ENCODE measurements at regions not wholly inside any gene's neighbourhood (a gene's known extent, or its start where the extent isn't known, plus 50 kb on each side); places are given as distances from the start of the nearest gene placed in this dataset.
A peak's percentile ranks its signal among the peaks of the same experiment; 100 is the strongest.

DNA sequence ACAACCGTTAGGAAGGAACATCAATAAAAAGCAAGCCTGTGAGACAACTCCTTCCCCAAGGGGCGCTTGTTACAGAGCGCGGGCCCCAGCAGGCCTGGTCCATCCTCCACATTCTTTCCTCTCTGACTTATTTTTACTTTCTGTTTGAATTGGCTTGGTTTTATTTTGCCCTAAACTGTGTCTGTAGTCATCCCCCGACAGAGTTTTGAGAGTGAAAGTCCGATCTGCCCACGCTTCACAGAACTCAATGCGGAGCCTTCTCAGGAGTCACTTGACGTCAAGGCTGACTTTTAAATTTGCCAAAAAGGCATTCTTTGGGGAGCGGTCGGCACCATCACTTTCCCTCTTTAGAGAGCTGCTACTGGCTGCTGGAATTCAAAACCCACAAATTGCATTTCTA is 150.1 kb upstream of the KLF6 start:
- Histone ChIP-seq H3K4me3 (ENCODE audit: low read depth, low read length) (peak overlapping the region; percentile 3), H3K27me3 (ENCODE audit: control insufficient read depth, insufficient read depth, low read length) (no peaks in the 10 kb centered on the region), H3K36me3 (ENCODE audit: control insufficient read depth, insufficient read depth, low read length) (no peaks in the 10 kb centered on the region)
- DNase-seq (ENCODE audit: low read depth) (peak; percentile 70), FAIRE-seq (no peak)
- TF ChIP-seq, protein P1, sequence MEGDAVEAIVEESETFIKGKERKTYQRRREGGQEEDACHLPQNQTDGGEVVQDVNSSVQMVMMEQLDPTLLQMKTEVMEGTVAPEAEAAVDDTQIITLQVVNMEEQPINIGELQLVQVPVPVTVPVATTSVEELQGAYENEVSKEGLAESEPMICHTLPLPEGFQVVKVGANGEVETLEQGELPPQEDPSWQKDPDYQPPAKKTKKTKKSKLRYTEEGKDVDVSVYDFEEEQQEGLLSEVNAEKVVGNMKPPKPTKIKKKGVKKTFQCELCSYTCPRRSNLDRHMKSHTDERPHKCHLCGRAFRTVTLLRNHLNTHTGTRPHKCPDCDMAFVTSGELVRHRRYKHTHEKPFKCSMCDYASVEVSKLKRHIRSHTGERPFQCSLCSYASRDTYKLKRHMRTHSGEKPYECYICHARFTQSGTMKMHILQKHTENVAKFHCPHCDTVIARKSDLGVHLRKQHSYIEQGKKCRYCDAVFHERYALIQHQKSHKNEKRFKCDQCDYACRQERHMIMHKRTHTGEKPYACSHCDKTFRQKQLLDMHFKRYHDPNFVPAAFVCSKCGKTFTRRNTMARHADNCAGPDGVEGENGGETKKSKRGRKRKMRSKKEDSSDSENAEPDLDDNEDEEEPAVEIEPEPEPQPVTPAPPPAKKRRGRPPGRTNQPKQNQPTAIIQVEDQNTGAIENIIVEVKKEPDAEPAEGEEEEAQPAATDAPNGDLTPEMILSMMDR (IDR thresholded peaks at IDR 0.05; ENCODE audit: insufficient read depth, low read length, severe bottlenecking): peak; percentile 2

DNA sequence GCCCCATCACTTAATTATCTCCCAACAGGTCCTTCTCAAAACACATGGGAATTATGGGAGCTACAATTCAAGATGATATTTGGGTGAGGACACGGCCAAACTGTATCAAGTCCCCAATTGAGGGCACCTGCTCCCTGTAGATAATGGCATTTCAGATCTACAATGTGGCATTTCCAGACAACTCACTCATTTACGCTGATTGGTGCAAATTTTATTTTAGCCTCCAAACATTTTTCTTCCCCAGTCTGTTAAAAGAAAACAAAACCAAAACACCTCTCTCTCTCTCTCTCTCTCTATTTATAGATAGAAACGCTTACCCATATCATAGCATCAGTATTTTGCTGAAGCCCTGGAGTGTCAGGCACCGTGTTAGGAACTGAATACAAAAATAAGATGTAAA is 148.7 kb upstream of the KLF6 start:
- TF ChIP-seq, protein P1 (IDR thresholded peaks at IDR 0.05; ENCODE audit: insufficient read depth, low read length, severe bottlenecking): no peak
- DNase-seq (ENCODE audit: low read depth) (no peak), FAIRE-seq (no peak)
- no peak overlapping the region for H3K4me3 ChIP-seq (ENCODE audit: low read depth, low read length)
- no peaks in the 10 kb centered on the region for H3K36me3 ChIP-seq (ENCODE audit: control insufficient read depth, insufficient read depth, low read length)
- H3K27me3 ChIP-seq (ENCODE audit: control insufficient read depth, insufficient read depth, low read length): no peaks in the 10 kb centered on the region

DNA sequence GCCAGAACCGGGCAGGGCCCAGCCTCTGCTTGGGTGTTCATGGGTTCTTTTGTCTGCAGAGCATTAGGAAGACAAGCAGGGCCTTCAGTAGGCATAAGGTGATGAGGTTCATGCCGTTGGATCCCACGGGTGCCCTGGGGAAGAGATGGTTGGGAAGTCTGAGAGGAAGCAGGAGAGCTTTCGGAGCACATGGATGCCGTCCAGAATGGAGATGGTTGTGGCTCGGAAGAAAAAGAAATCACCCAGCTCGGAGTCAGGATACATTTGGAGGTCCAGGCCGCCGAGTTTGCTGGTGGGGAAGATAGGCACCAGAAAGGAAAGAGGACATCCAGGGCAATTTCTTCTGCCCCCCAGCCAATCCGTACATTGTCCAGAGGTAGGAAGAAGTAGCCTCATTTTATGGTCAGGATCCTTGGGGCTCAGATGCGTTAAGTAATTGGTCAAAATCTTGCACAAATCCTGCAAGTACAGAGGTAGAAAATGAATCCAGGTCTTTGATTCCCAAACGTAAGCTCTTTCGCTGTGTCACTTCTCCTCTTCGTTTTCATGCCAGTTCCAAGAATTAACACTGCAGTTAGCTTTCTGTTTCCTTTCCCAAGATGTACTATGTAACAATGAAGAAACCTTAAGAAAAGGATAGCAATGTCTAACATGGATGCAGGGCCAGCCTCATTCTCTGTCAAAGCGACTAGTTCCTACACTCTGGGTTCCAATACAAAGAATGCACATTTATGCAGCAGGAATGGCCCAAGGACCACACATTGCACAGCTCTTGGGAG is 147.8 kb upstream of the KLF6 start:
- FAIRE-seq (no peak), DNase-seq (ENCODE audit: low read depth) (no peak)
- TF ChIP-seq, protein P1 (IDR thresholded peaks at IDR 0.05; ENCODE audit: insufficient read depth, low read length, severe bottlenecking): no peak
- Histone ChIP-seq H3K36me3 (ENCODE audit: control insufficient read depth, insufficient read depth, low read length) (no peaks in the 10 kb centered on the region), H3K27me3 (ENCODE audit: control insufficient read depth, insufficient read depth, low read length) (no peaks in the 10 kb centered on the region), H3K4me3 (ENCODE audit: low read depth, low read length) (no peak overlapping the region)

DNA sequence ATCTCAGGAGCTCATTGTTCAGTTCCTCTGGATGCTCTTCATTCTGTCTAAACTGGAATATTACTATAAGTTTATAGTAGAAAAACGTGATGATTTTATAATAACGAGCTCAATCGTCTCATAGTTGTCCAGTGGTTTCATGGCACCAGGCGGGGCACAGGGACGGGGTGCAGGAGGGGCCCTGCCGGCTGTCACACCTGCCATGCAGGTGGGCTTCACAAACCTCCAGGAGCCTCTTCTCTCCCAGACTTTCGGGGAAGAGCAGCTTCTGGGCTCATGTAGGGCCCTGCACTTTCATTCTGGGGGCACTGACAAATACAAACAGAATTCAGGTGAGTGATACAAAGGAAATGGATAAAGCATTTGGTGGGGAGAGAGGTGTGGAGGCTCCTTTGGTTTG is 146.9 kb upstream of the KLF6 start:
- Histone ChIP-seq H3K4me3 (ENCODE audit: low read depth, low read length) (no peak overlapping the region), H3K27me3 (ENCODE audit: control insufficient read depth, insufficient read depth, low read length) (no peaks in the 10 kb centered on the region), H3K36me3 (ENCODE audit: control insufficient read depth, insufficient read depth, low read length) (no peaks in the 10 kb centered on the region)
- TF ChIP-seq, protein P1 (IDR thresholded peaks at IDR 0.05; ENCODE audit: insufficient read depth, low read length, severe bottlenecking): no peak
- DNase-seq (ENCODE audit: low read depth) (no peak), FAIRE-seq (no peak)

DNA sequence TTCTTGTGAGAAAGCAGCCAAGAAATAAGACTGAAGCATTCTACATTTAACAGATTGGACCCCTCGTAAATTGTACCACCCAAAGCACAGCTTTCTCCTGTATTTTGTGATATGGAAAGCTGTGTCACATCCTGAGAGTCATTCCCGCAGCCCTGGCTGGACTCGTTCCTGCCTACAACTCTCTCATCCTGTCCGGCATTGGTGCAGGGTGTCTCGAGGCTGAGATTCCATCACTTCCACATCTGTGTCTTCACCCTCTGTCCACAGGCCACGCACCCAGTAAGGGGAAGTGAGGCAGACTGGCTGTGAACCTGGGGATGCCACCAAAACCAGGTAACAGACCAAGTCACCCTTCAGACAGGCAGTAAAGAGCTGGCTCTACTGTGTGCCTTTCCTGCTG is 146.2 kb upstream of the KLF6 start:
- H3K27me3 ChIP-seq (ENCODE audit: control insufficient read depth, insufficient read depth, low read length): no peaks in the 10 kb centered on the region
- H3K4me3 ChIP-seq (ENCODE audit: low read depth, low read length): no peak overlapping the region
- no peaks in the 10 kb centered on the region for H3K36me3 ChIP-seq (ENCODE audit: control insufficient read depth, insufficient read depth, low read length)
- TF ChIP-seq, protein P1 (IDR thresholded peaks at IDR 0.05; ENCODE audit: insufficient read depth, low read length, severe bottlenecking): no peak
- no peak for DNase-seq (ENCODE audit: low read depth)
- FAIRE-seq: no peak

DNA sequence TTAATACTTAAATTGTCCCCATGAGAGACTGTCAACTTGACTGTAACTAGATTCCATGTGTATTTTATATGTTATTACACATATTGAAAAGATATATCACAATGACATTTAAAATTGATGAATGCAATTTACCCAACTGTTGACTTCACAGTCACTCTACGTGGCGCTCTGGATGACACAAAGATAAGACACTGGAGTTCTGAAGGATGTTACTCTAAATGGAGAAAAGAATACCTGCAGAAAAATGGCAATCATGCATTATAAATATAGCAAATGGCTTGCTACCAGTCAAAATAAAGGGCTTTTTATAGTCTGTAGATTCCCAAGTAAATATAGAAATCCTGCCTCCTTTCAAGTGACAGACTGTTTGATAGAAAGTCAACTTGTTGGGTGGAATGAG is 143.6 kb upstream of the KLF6 start:
- FAIRE-seq: no peak
- no peak overlapping the region for H3K4me3 ChIP-seq (ENCODE audit: low read depth, low read length)
- H3K27me3 ChIP-seq (ENCODE audit: control insufficient read depth, insufficient read depth, low read length): no peaks in the 10 kb centered on the region
- H3K36me3 ChIP-seq (ENCODE audit: control insufficient read depth, insufficient read depth, low read length): no peaks in the 10 kb centered on the region
- no peak for DNase-seq (ENCODE audit: low read depth)
- TF ChIP-seq, protein P1 (IDR thresholded peaks at IDR 0.05; ENCODE audit: insufficient read depth, low read length, severe bottlenecking): no peak

Measured in bronchial epithelial cell (primary cell).